CD8-positive, alpha-beta memory T cell (primary cell): ENCODE measurements at regions not wholly inside any gene's neighbourhood (a gene's known extent, or its start where the extent isn't known, plus 50 kb on each side); places are given as distances from the start of the nearest gene placed in this dataset.
"Not testable (repeated sequence)": the region's sequence is repeated elsewhere in the genome, so short reads cannot be mapped to it uniquely, and the experiment has no call there.

ENCODE experiments used
- CTCF ChIA-PET: fragments of 350-600 bp; sonication (Branson Sonifier 250); formaldehyde crosslinking; loops from one replicate; lab custom pipeline; 2021; ENCODE audit warnings: antibody characterized with exemption; lab: Charles Lee
- POLR2A ChIA-PET: fragments of 350-600 bp; sonication (Branson Sonifier 250); formaldehyde crosslinking; loops from one replicate; lab custom pipeline; 2021; ENCODE audit warnings: antibody characterized with exemption; lab: Charles Lee
- DNase-seq, 5 donors: peaks; one replicate each; pipeline versions ENCODE4 v3.0.0 to v3.0.0-alpha.2; 2020 to 2022; ENCODE audit warnings: mixed read lengths in 1 of 5
- H3K27ac ChIP-seq: one replicate; pipeline ENCODE4 v1.7.0; 2013; ENCODE audit warnings: low read depth, mild to moderate bottlenecking, low read length, moderate library complexity
- H3K27me3 ChIP-seq: 2 replicates; pipeline ENCODE4 v1.7.0; 2013; ENCODE audit warnings: low read length, mild to moderate bottlenecking; ENCODE audit not compliant: insufficient read depth, poor library complexity, severe bottlenecking
- H3K36me3 ChIP-seq: 2 replicates; pipeline ENCODE4 v1.7.0; 2013; ENCODE audit warnings: mild to moderate bottlenecking, low read length, moderate library complexity; ENCODE audit not compliant: insufficient read depth
- H3K4me1 ChIP-seq: 2 replicates; pipeline ENCODE4 v1.7.0; 2013; ENCODE audit warnings: mild to moderate bottlenecking, low read length, moderate library complexity; ENCODE audit not compliant: insufficient read depth
- H3K4me3 ChIP-seq: 2 replicates; pipeline ENCODE4 v1.7.0; 2013; ENCODE audit warnings: mild to moderate bottlenecking, low read length
- H3K9me3 ChIP-seq: 2 replicates; pipeline ENCODE4 v1.7.0; 2013; ENCODE audit warnings: mild to moderate bottlenecking, low read length
- H3K27ac Mint-ChIP-seq, 8 donors: one replicate each; pipeline ENCODE4 v1.8.0; 2020 to 2021; ENCODE audit warnings: mixed read lengths in 8 of 8, mild to moderate bottlenecking in 6 of 8, inconsistent platforms in 3 of 8, moderate library complexity in 3 of 8
- H3K27me3 Mint-ChIP-seq, 2 donors: one replicate each; pipeline ENCODE4 v1.8.0; 2020 to 2021; ENCODE audit warnings: mixed read lengths in 2 of 2, mild to moderate bottlenecking in 1 of 2, moderate library complexity in 1 of 2
- H3K36me3 Mint-ChIP-seq, 3 donors: one replicate each; pipeline ENCODE4 v1.8.0; 2020 to 2021; ENCODE audit warnings: mixed read lengths in 3 of 3, inconsistent platforms in 1 of 3, mild to moderate bottlenecking in 1 of 3
- H3K4me1 Mint-ChIP-seq, 3 donors: one replicate each; pipeline ENCODE4 v1.8.0; 2020 to 2021; ENCODE audit warnings: mixed read lengths in 3 of 3, inconsistent platforms in 1 of 3, mild to moderate bottlenecking in 1 of 3
- H3K4me3 Mint-ChIP-seq, 7 donors: one replicate each; pipeline ENCODE4 v1.8.0; 2020 to 2021; ENCODE audit warnings: mixed read lengths in 7 of 7, mild to moderate bottlenecking in 6 of 7, moderate library complexity in 4 of 7, inconsistent platforms in 2 of 7
- H3K9me3 Mint-ChIP-seq, 5 donors: one replicate each; pipeline ENCODE4 v1.8.0; 2020 to 2022; ENCODE audit warnings: mixed read lengths in 5 of 5, mild to moderate bottlenecking in 3 of 5, moderate library complexity in 2 of 5, inconsistent platforms in 1 of 5

DNA sequence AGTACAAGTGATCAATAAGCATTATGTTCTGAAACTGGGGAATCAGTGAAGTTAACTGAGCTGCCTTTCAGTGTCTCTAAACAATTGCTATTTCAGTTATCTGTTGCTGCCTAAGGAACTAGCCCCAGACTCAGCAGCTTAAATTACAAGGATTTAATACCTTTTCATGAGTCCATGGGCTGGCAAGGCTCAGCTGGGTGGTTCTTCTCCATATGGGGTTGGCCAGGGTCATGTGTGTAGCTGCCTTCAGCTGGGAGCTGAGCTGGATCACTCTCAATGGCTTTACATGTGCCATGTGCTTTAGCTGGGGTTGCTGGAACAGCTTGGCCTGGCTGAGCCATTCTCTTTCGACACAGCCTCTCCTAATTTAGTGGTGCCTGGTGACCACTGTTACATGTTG, 295.0 kb upstream of the NCAM1 start:
- no peaks in the 10 kb centered on the region for H3K4me1 ChIP-seq
- H3K9me3 ChIP-seq = no peaks in the 10 kb centered on the region
- CTCF ChIA-PET = no interaction called here
- no peaks in the 10 kb centered on the region for H3K36me3 ChIP-seq
- no peak overlapping the region for H3K4me3 Mint-ChIP-seq
- no peaks in the 10 kb centered on the region for H3K27me3 ChIP-seq
- H3K4me3 ChIP-seq = no peak overlapping the region
- peaks cover 0 to 2% (median 0%) of the 10 kb centered on the region in 3 donors for H3K36me3 Mint-ChIP-seq
- POLR2A ChIA-PET = no interaction called here
- H3K9me3 Mint-ChIP-seq = no peaks in the 10 kb centered on the region
- H3K27ac Mint-ChIP-seq = no peak overlapping the region
- peaks cover 3 to 5% of the 10 kb centered on the region in 2 donors for H3K27me3 Mint-ChIP-seq
- no peak overlapping the region for H3K27ac ChIP-seq
- DNase-seq = no peak
- H3K4me1 Mint-ChIP-seq = no peaks in the 10 kb centered on the region

GRCh38 chr11:112670806-112671570, 290.2 kb upstream of the NCAM1 start:
- Mint-ChIP-seq H3K27ac (peak overlapping the region in 1 of 8 donors; percentile 78), H3K4me3 (no peak overlapping the region), H3K36me3 (no peaks in the 10 kb centered on the region), H3K9me3 (peaks cover 0 to 8% (median 2%) of the 10 kb centered on the region in 5 donors), H3K4me1 (no peaks in the 10 kb centered on the region), H3K27me3 (peaks cover 3 to 5% of the 10 kb centered on the region in 2 donors)
- H3K27ac ChIP-seq = no peak overlapping the region
- POLR2A ChIA-PET = no interaction called here
- DNase-seq = no peak
- no peaks in the 10 kb centered on the region for H3K27me3 ChIP-seq
- no peaks in the 10 kb centered on the region for H3K9me3 ChIP-seq
- no peak overlapping the region for H3K4me3 ChIP-seq
- H3K36me3 ChIP-seq = no peaks in the 10 kb centered on the region
- H3K4me1 ChIP-seq = no peaks in the 10 kb centered on the region
- CTCF ChIA-PET = no interaction called here

- H3K4me1 Mint-ChIP-seq, H3K27me3 Mint-ChIP-seq, DNase-seq, H3K4me1 ChIP-seq, H3K36me3 Mint-ChIP-seq, H3K27ac Mint-ChIP-seq, H3K36me3 ChIP-seq, POLR2A ChIA-PET, H3K9me3 ChIP-seq, H3K4me3 ChIP-seq, H3K27ac ChIP-seq, H3K9me3 Mint-ChIP-seq, H3K4me3 Mint-ChIP-seq, CTCF ChIA-PET, H3K27me3 ChIP-seq: not testable (repeated sequence)
Measured at GRCh38 chr11:112673401-112673800, 287.8 kb upstream of the NCAM1 start.

DNA sequence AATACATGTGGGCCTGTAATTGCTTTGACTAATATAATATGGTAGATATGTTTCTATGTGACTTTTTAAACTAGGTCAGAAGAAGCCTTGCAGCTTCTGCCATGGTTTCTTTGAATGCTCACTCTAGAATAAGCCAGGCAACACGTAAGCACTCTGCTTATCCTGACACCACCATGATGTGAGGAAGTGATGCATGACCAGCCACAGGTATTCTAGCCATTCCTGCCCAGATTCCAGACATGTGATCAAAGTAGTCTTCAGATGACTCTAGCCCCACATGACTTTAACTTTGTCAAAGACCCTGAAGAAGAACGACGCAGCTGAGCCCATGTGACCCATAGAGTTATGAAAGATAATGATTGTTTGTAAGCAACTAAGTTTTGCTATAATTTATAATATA, 276.1 kb upstream of the NCAM1 start:
- H3K27me3 Mint-ChIP-seq = peaks cover 8 to 16% of the 10 kb centered on the region in 2 donors
- H3K27ac Mint-ChIP-seq = no peak overlapping the region
- H3K4me1 Mint-ChIP-seq = no peaks in the 10 kb centered on the region
- no peaks in the 10 kb centered on the region for H3K27me3 ChIP-seq
- no peaks in the 10 kb centered on the region for H3K36me3 Mint-ChIP-seq
- H3K4me1 ChIP-seq = no peaks in the 10 kb centered on the region
- DNase-seq = no peak
- H3K9me3 Mint-ChIP-seq = peaks cover 0 to 8% (median 0%) of the 10 kb centered on the region in 5 donors
- ChIA-PET POLR2A (no interaction called here), CTCF (no interaction called here)
- no peak overlapping the region for H3K4me3 ChIP-seq
- H3K4me3 Mint-ChIP-seq = no peak overlapping the region
- H3K36me3 ChIP-seq = no peaks in the 10 kb centered on the region
- H3K27ac ChIP-seq = no peak overlapping the region
- H3K9me3 ChIP-seq = no peaks in the 10 kb centered on the region

GRCh38 chr11:112689851-112690250, 271.4 kb upstream of the NCAM1 start:
- H3K27ac ChIP-seq = no peak overlapping the region
- Mint-ChIP-seq H3K9me3 (peaks cover 0 to 3% (median 0%) of the 10 kb centered on the region in 5 donors), H3K36me3 (no peaks in the 10 kb centered on the region), H3K27me3 (peaks cover 12 to 16% of the 10 kb centered on the region in 2 donors), H3K27ac (peak overlapping the region in 2 of 8 donors; percentile 18 to 58), H3K4me3 (no peak overlapping the region), H3K4me1 (no peaks in the 10 kb centered on the region)
- H3K9me3 ChIP-seq = no peaks in the 10 kb centered on the region
- CTCF ChIA-PET = no interaction called here
- H3K4me3 ChIP-seq = no peak overlapping the region
- POLR2A ChIA-PET = no interaction called here
- H3K27me3 ChIP-seq = no peaks in the 10 kb centered on the region
- no peaks in the 10 kb centered on the region for H3K4me1 ChIP-seq
- DNase-seq = no peak
- H3K36me3 ChIP-seq = no peaks in the 10 kb centered on the region

DNA sequence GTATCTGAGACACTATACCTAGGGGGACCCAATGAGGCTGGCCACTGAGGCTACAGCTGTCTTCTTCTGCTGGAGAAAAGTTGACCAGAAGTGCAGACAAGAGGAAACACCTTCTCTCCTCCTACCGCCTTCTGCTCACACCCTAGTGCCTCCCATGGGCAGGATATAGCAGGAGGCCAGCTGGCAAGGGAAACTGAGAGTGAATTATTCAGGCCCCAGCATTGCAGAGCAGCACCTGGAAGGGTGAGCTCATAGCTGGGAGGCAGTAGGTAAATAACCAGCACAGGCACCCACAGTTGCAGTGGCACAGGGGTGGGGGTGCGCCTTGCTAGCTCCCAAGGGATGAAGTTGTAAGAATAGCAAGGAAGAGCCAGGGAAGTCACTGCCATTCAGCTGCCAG, 267.4 kb upstream of the NCAM1 start:
- Histone ChIP-seq H3K4me1 (no peaks in the 10 kb centered on the region), H3K36me3 (no peaks in the 10 kb centered on the region), H3K9me3 (no peaks in the 10 kb centered on the region), H3K4me3 (no peak overlapping the region), H3K27me3 (no peaks in the 10 kb centered on the region), H3K27ac (no peak overlapping the region)
- Mint-ChIP-seq H3K4me3 (no peak overlapping the region), H3K27ac (no peak overlapping the region), H3K36me3 (no peaks in the 10 kb centered on the region), H3K27me3 (peaks cover 10% of the 10 kb centered on the region in 2 donors), H3K4me1 (no peaks in the 10 kb centered on the region), H3K9me3 (peaks cover 0 to 3% (median 0%) of the 10 kb centered on the region in 5 donors)
- ChIA-PET POLR2A (no interaction called here), CTCF (no interaction called here)
- DNase-seq = no peak

- H3K4me3 ChIP-seq = no peak overlapping the region
- CTCF ChIA-PET = no interaction called here
Measured at GRCh38 chr11:112694245-112694644, 267.0 kb upstream of the NCAM1 start.

DNA sequence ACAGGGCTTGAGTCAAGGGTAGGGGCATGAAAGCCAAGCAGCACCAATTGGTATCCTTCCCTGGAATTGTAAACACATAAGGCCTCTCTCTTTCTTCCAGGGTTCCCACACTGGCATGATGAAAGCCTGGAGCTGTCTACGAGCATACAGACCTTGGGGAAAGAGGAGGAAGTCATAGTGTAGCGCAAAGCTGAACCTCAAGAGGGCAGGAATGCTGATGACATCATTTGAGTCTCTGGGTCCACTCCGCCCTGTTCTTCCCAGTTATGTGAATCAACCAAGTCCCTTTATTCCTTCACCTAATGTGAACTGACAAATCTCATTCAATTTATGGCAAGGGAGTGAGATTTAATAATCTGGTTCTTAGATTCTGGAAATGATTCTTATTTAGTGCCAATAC, 266.4 kb upstream of the NCAM1 start:
- Histone ChIP-seq H3K27me3 (no peaks in the 10 kb centered on the region), H3K4me1 (no peaks in the 10 kb centered on the region), H3K36me3 (no peaks in the 10 kb centered on the region), H3K9me3 (no peaks in the 10 kb centered on the region), H3K27ac (no peak overlapping the region), H3K4me3 (no peak overlapping the region)
- no peak for DNase-seq
- ChIA-PET POLR2A (no interaction called here), CTCF (no interaction called here)
- Mint-ChIP-seq H3K27ac (no peak overlapping the region), H3K4me3 (no peak overlapping the region), H3K4me1 (no peaks in the 10 kb centered on the region), H3K9me3 (peaks cover 0 to under 1% (median 0%) of the 10 kb centered on the region in 5 donors), H3K36me3 (no peaks in the 10 kb centered on the region), H3K27me3 (peaks cover 0 to 12% of the 10 kb centered on the region in 2 donors)

More at GRCh38 chr11:112694245-112694644, 267.0 kb upstream of the NCAM1 start:
- no peaks in the 10 kb centered on the region for H3K9me3 ChIP-seq
- no peaks in the 10 kb centered on the region for H3K36me3 ChIP-seq
- H3K27me3 ChIP-seq = no peaks in the 10 kb centered on the region
- peaks cover 0 to 3% (median 0%) of the 10 kb centered on the region in 5 donors for H3K9me3 Mint-ChIP-seq
- no peak overlapping the region for H3K27ac ChIP-seq
- H3K4me3 Mint-ChIP-seq = no peak overlapping the region
- H3K4me1 Mint-ChIP-seq = no peaks in the 10 kb centered on the region
- POLR2A ChIA-PET = no interaction called here
- no peaks in the 10 kb centered on the region for H3K36me3 Mint-ChIP-seq
- DNase-seq = no peak
- peaks cover 6 to 12% of the 10 kb centered on the region in 2 donors for H3K27me3 Mint-ChIP-seq
- no peak overlapping the region for H3K27ac Mint-ChIP-seq
- no peaks in the 10 kb centered on the region for H3K4me1 ChIP-seq
